ENCODE measurements at regions not wholly inside any gene's neighbourhood (a gene's known extent, or its start where the extent isn't known, plus 50 kb on each side); places are given as distances from the start of the nearest gene placed in this dataset.

GRCh38 chr10:4352414-4352961 is 473.5 kb upstream of the AKR1E2 start:
- intact Hi-C loops (cut with micrococcal nuclease), result loop anchor here (10.0 kb wide), 1 partner anchor 568 kb away; the partner anchor contains the start of gene KLF6

GRCh38 chr10:4351723-4352413 is 474.1 kb upstream of the AKR1E2 start:
- Histone ChIP-seq H3K4me3 (ENCODE audit: low read length) (no peak overlapping the region), H3K27ac (ENCODE audit: low read length) (no peak overlapping the region), H3F3A (ENCODE audit: low read length, unreplicated experiment) (no peaks in the 10 kb centered on the region), H3K27me3 (ENCODE audit: low read length) (no peaks in the 10 kb centered on the region), H2AFZ (ENCODE audit: low read length) (no peak overlapping the region), H3K9me3 (ENCODE audit: low read length) (no peaks in the 10 kb centered on the region), H3K36me3 (ENCODE audit: low read depth, low read length) (no peaks in the 10 kb centered on the region), H3K79me2 (ENCODE audit: low read length) (no peaks in the 10 kb centered on the region), H3K4me1 (ENCODE audit: insufficient read depth, low read length) (peaks cover 33% of the 10 kb centered on the region), H3K9ac (ENCODE audit: low read length) (no peak overlapping the region), H3K9me2 (replicated peaks; ENCODE audit: low read length) (no peaks in the 10 kb centered on the region), H4K20me1 (ENCODE audit: low read length) (no peaks in the 10 kb centered on the region), H3K4me2 (ENCODE audit: low read length) (no peak overlapping the region)
- ChIA-PET CTCF (no interaction called here), POLR2A (ENCODE audit: unreplicated experiment) (no interaction called here)
- ATAC-seq (no peak), DNase-seq (no peak)
- no TSS peak for BruUV-seq (replicated peaks)
- intact Hi-C loops (cut with micrococcal nuclease), result loop anchor here (10.0 kb wide), 1 partner anchor 567 kb away; the partner anchor contains the start of gene KLF6
- TF ChIP-seq CTCF (conservative IDR thresholded peaks at IDR 0.05; ENCODE audit: low read depth, low read length) (no peak), EZH2phosphoT487 (IDR thresholded peaks at IDR 0.05; ENCODE audit: borderline replicate concordance, low read length) (no peak), EZH2 (IDR thresholded peaks at IDR 0.05; ENCODE audit: low read length, unreplicated experiment) (no peak)

More at GRCh38 chr10:4352414-4352961, 473.5 kb upstream of the AKR1E2 start:
- ATAC-seq (no peak), DNase-seq (no peak)
- Histone ChIP-seq H3K9me3 (ENCODE audit: low read length) (no peaks in the 10 kb centered on the region), H3K79me2 (ENCODE audit: low read length) (no peaks in the 10 kb centered on the region), H4K20me1 (ENCODE audit: low read length) (no peaks in the 10 kb centered on the region), H3K9me2 (replicated peaks; ENCODE audit: low read length) (no peaks in the 10 kb centered on the region), H3K9ac (ENCODE audit: low read length) (no peak overlapping the region), H3K27me3 (ENCODE audit: low read length) (no peaks in the 10 kb centered on the region), H3K4me3 (ENCODE audit: low read length) (no peak overlapping the region), H3F3A (ENCODE audit: low read length, unreplicated experiment) (no peaks in the 10 kb centered on the region), H3K36me3 (ENCODE audit: low read depth, low read length) (no peaks in the 10 kb centered on the region), H3K27ac (ENCODE audit: low read length) (no peak overlapping the region), H2AFZ (ENCODE audit: low read length) (no peak overlapping the region), H3K4me2 (ENCODE audit: low read length) (no peak overlapping the region), H3K4me1 (ENCODE audit: insufficient read depth, low read length) (peaks cover 33% of the 10 kb centered on the region)
- TF ChIP-seq CTCF (conservative IDR thresholded peaks at IDR 0.05; ENCODE audit: low read depth, low read length) (no peak), EZH2 (IDR thresholded peaks at IDR 0.05; ENCODE audit: low read length, unreplicated experiment) (no peak)
- ChIA-PET CTCF (no interaction called here), POLR2A (ENCODE audit: unreplicated experiment) (interaction anchor here (0.7 kb wide), 1 partner anchor 191 kb away, joined by 3 read pairs; no protein-coding TSS in a partner anchor)
- BruUV-seq (replicated peaks), result no TSS peak

- no peaks in the 10 kb centered on the region for H3K9me3 ChIP-seq (ENCODE audit: low read length)
- no peak for ATAC-seq
- TF ChIP-seq EZH2 (IDR thresholded peaks at IDR 0.05; ENCODE audit: low read length, unreplicated experiment), result no peak
- TF ChIP-seq EZH2phosphoT487 (IDR thresholded peaks at IDR 0.05; ENCODE audit: borderline replicate concordance, low read length), result no peak
- TF ChIP-seq CTCF (conservative IDR thresholded peaks at IDR 0.05; ENCODE audit: low read depth, low read length), result no peak
- no peak overlapping the region for H3K4me3 ChIP-seq (ENCODE audit: low read length)
- no peaks in the 10 kb centered on the region for H4K20me1 ChIP-seq (ENCODE audit: low read length)
- H3K79me2 ChIP-seq (ENCODE audit: low read length), result no peaks in the 10 kb centered on the region
- no peak overlapping the region for H3K27ac ChIP-seq (ENCODE audit: low read length)
- BruUV-seq (replicated peaks), result no TSS peak
- no peak overlapping the region for H3K4me2 ChIP-seq (ENCODE audit: low read length)
- H3K9ac ChIP-seq (ENCODE audit: low read length), result no peak overlapping the region
- no peak for DNase-seq
- H3F3A ChIP-seq (ENCODE audit: low read length, unreplicated experiment), result no peaks in the 10 kb centered on the region
- H2AFZ ChIP-seq (ENCODE audit: low read length), result no peak overlapping the region
- peaks cover 22% of the 10 kb centered on the region for H3K4me1 ChIP-seq (ENCODE audit: insufficient read depth, low read length)
- POLR2A ChIA-PET (ENCODE audit: unreplicated experiment), result no interaction called here
- no peaks in the 10 kb centered on the region for H3K27me3 ChIP-seq (ENCODE audit: low read length)
- intact Hi-C loops (cut with micrococcal nuclease), result no loop called here
- H3K36me3 ChIP-seq (ENCODE audit: low read depth, low read length), result no peaks in the 10 kb centered on the region
- CTCF ChIA-PET, result no interaction called here
- no peaks in the 10 kb centered on the region for H3K9me2 ChIP-seq (replicated peaks; ENCODE audit: low read length)
Observed at GRCh38 chr10:4347397-4347796, 478.6 kb upstream of the AKR1E2 start.

All from PC-3 (cell line).